HEK293 (cell line): ENCODE measurements at regions not wholly inside any gene's neighbourhood (a gene's known extent, or its start where the extent isn't known, plus 50 kb on each side); places are given as distances from the start of the nearest gene placed in this dataset.

Experiments
- CTCF ChIA-PET: fragments of 350-600 bp; formaldehyde crosslinking; extraction: SDS; loops from one replicate; lab custom pipeline; 2021; ENCODE audit warnings: antibody characterized with exemption; lab: Yijun Ruan, JAX
- POLR2A ChIA-PET: fragments of 300-600 bp; formaldehyde crosslinking; extraction: SDS; loops from one replicate; lab custom pipeline; 2020; ENCODE audit warnings: antibody characterized with exemption, inconsistent platforms; lab: Yijun Ruan, JAX
- H3K27ac ChIP-seq: fragments of 200-500 bp; sonication (Bioruptor generic); 2 replicates; pipeline ENCODE4 v1.5.1; 2014; ENCODE audit warnings: low read depth, low read length, control low read depth, inconsistent platforms; ENCODE audit errors: extremely low read depth
- H3K36me3 ChIP-seq, 2 experiments: fragments of 200-500 bp in 1 of 2; sonication (Bioruptor generic) in 1 of 2; 1 replicate in 1 of 2; 2 replicates in 1 of 2; pipeline ENCODE4 v1.5.1; 2014 to 2017; ENCODE audit warnings: inconsistent platforms in 2 of 2, low read length in 2 of 2; ENCODE audit not compliant: control insufficient read depth in 2 of 2, insufficient read depth in 1 of 2
- H3K4me1 ChIP-seq: fragments of 200-500 bp; sonication (Bioruptor generic); 2 replicates; pipeline ENCODE4 v1.5.1; 2014; ENCODE audit warnings: mild to moderate bottlenecking, low read length, inconsistent platforms; ENCODE audit not compliant: control insufficient read depth, insufficient read depth
- H3K4me3 ChIP-seq: 2 replicates; pipeline ENCODE4 v1.5.1; 2011; ENCODE audit warnings: low read depth, mild to moderate bottlenecking, control low read depth, low read length, moderate library complexity
- H3K9me3 ChIP-seq: fragments of 200-500 bp; sonication (Bioruptor generic); 2 replicates; pipeline ENCODE4 v1.5.1; 2014; ENCODE audit warnings: low read depth, low read length, inconsistent platforms; ENCODE audit not compliant: control insufficient read depth, insufficient read depth
- BCL11A ChIP-seq: fragments of 450-650 bp; formaldehyde crosslinking; IDR thresholded peaks from 2 replicates; pipeline ENCODE4 v1.5.1; 2016; ENCODE audit warnings: low read depth, missing biosample characterization, missing genetic modification characterization
- IKZF3 ChIP-seq: fragments of 450-650 bp; IDR thresholded peaks from 2 replicates; pipeline ENCODE4 v1.5.0; 2018; ENCODE audit warnings: missing biosample characterization, mild to moderate bottlenecking, missing genetic modification characterization, moderate library complexity
- KLF16 ChIP-seq: fragments of 450-650 bp; formaldehyde crosslinking; IDR thresholded peaks from 2 replicates; pipeline ENCODE4 v1.5.1; 2017; ENCODE audit warnings: missing biosample characterization, missing genetic modification characterization
- MEIS1 ChIP-seq: sonication (generic); formaldehyde crosslinking; IDR thresholded peaks from 2 replicates; pipeline ENCODE4 v1.8.1; 2022; ENCODE audit warnings: missing genetic modification reagents, mild to moderate bottlenecking, borderline replicate concordance
- SALL2 ChIP-seq: fragments of 450-650 bp; formaldehyde crosslinking; IDR thresholded peaks from 2 replicates; pipeline ENCODE4 v1.5.0; 2017; ENCODE audit warnings: missing biosample characterization, mild to moderate bottlenecking, missing genetic modification characterization, borderline replicate concordance
- SCRT2 ChIP-seq: fragments of 450-650 bp; formaldehyde crosslinking; IDR thresholded peaks from 2 replicates; pipeline ENCODE4 v1.5.1; 2016; ENCODE audit warnings: missing biosample characterization, missing genetic modification characterization
- ZBTB20 ChIP-seq: fragments of 450-650 bp; formaldehyde crosslinking; IDR thresholded peaks from 2 replicates; pipeline ENCODE4 v1.5.1; 2016; ENCODE audit warnings: missing biosample characterization, missing genetic modification characterization
- ZFHX2 ChIP-seq: fragments of 450-650 bp; formaldehyde crosslinking; conservative IDR thresholded peaks from 2 replicates; pipeline ENCODE4 v1.5.1; 2016; ENCODE audit warnings: missing biosample characterization, missing genetic modification characterization
- ZNF112 ChIP-seq: fragments of 450-650 bp; formaldehyde crosslinking; IDR thresholded peaks from 2 replicates; pipeline ENCODE4 v1.5.0; 2017; ENCODE audit warnings: missing biosample characterization, missing genetic modification characterization
- ZNF133 ChIP-seq: fragments of 450-650 bp; formaldehyde crosslinking; IDR thresholded peaks from 2 replicates; pipeline ENCODE4 v1.5.1; 2016; ENCODE audit warnings: missing biosample characterization, missing genetic modification characterization
- ZNF138 ChIP-seq: fragments of 450-650 bp; formaldehyde crosslinking; IDR thresholded peaks from 2 replicates; pipeline ENCODE4 v1.5.1; 2016; ENCODE audit warnings: missing biosample characterization, missing genetic modification characterization, borderline replicate concordance
- ZNF157 ChIP-seq: fragments of 450-650 bp; formaldehyde crosslinking; IDR thresholded peaks from 2 replicates; pipeline ENCODE4 v1.5.1; 2016; ENCODE audit warnings: missing biosample characterization, missing genetic modification characterization
- ZNF19 ChIP-seq: fragments of 450-650 bp; formaldehyde crosslinking; IDR thresholded peaks from 2 replicates; pipeline ENCODE4; 2016; ENCODE audit warnings: missing biosample characterization, missing genetic modification characterization, low read depth
- ZNF350 ChIP-seq: fragments of 450-650 bp; formaldehyde crosslinking; IDR thresholded peaks from 2 replicates; pipeline ENCODE4 v1.5.0; 2017; ENCODE audit warnings: missing biosample characterization, mild to moderate bottlenecking, missing genetic modification characterization
- ZNF37A ChIP-seq: fragments of 450-650 bp; IDR thresholded peaks from 2 replicates; pipeline ENCODE4 v1.5.1; 2018; ENCODE audit warnings: missing biosample characterization, missing genetic modification characterization
- ZNF394 ChIP-seq: fragments of 450-650 bp; formaldehyde crosslinking; IDR thresholded peaks from 2 replicates; pipeline ENCODE4 v1.5.1; 2016; ENCODE audit warnings: missing biosample characterization, missing genetic modification characterization, mild to moderate bottlenecking, moderate library complexity, borderline replicate concordance
- ZNF426 ChIP-seq: fragments of 450-650 bp; formaldehyde crosslinking; IDR thresholded peaks from 2 replicates; pipeline ENCODE4 v1.5.1; 2017; ENCODE audit warnings: missing biosample characterization, missing genetic modification characterization, mild to moderate bottlenecking, inconsistent platforms, moderate library complexity
- ZNF510 ChIP-seq: fragments of 450-650 bp; formaldehyde crosslinking; IDR thresholded peaks from 2 replicates; pipeline ENCODE4 v1.5.1; 2018; ENCODE audit warnings: mild to moderate bottlenecking, missing genetic modification characterization, missing biosample characterization; ENCODE audit not compliant: insufficient replicate concordance
- ZNF529 ChIP-seq: fragments of 450-650 bp; formaldehyde crosslinking; IDR thresholded peaks from 2 replicates; pipeline ENCODE4 v1.5.1; 2017; ENCODE audit warnings: missing genetic modification characterization, missing biosample characterization; ENCODE audit not compliant: insufficient replicate concordance
- ZNF530 ChIP-seq: fragments of 450-650 bp; formaldehyde crosslinking; IDR thresholded peaks from 2 replicates; pipeline ENCODE4 v1.5.1; 2016; ENCODE audit warnings: low read depth, missing biosample characterization, missing genetic modification characterization
- ZNF585B ChIP-seq: fragments of 450-650 bp; formaldehyde crosslinking; IDR thresholded peaks from 2 replicates; pipeline ENCODE4 v1.5.1; 2016; ENCODE audit warnings: missing biosample characterization, missing genetic modification characterization
- ZNF600 ChIP-seq: fragments of 450-650 bp; formaldehyde crosslinking; IDR thresholded peaks from 2 replicates; pipeline ENCODE4 v1.5.1; 2016; ENCODE audit warnings: missing biosample characterization, missing genetic modification characterization
- ZNF621 ChIP-seq: fragments of 450-650 bp; formaldehyde crosslinking; IDR thresholded peaks from 2 replicates; pipeline ENCODE4 v1.5.1; 2017; ENCODE audit warnings: missing biosample characterization, missing genetic modification characterization
- ZNF701 ChIP-seq: fragments of 450-650 bp; formaldehyde crosslinking; IDR thresholded peaks from 2 replicates; pipeline ENCODE4 v1.5.1; 2016; ENCODE audit warnings: missing biosample characterization, missing genetic modification characterization
- ZNF776 ChIP-seq: fragments of 450-650 bp; formaldehyde crosslinking; IDR thresholded peaks from 2 replicates; pipeline ENCODE4 v1.5.0; 2017; ENCODE audit warnings: missing biosample characterization, missing genetic modification characterization, borderline replicate concordance
- ZNF843 ChIP-seq: fragments of 450-650 bp; formaldehyde crosslinking; IDR thresholded peaks from 2 replicates; pipeline ENCODE4 v1.5.1; 2016; ENCODE audit warnings: missing biosample characterization, missing genetic modification characterization
- TF ChIP-seq, protein P1 (sequence below): fragments of 450-650 bp; formaldehyde crosslinking; IDR thresholded peaks from 2 replicates; pipeline ENCODE4; 2016; ENCODE audit warnings: missing biosample characterization, missing genetic modification characterization
- TF ChIP-seq, protein P2 (sequence below): fragments of 450-650 bp; formaldehyde crosslinking; IDR thresholded peaks from 2 replicates; pipeline ENCODE4 v1.5.1; 2016; ENCODE audit warnings: missing biosample characterization, missing genetic modification characterization
- TF ChIP-seq, protein P3 (sequence below): fragments of 450-650 bp; formaldehyde crosslinking; IDR thresholded peaks from 2 replicates; pipeline ENCODE4 v1.5.1; 2016; ENCODE audit warnings: missing biosample characterization, missing genetic modification characterization

DNA sequence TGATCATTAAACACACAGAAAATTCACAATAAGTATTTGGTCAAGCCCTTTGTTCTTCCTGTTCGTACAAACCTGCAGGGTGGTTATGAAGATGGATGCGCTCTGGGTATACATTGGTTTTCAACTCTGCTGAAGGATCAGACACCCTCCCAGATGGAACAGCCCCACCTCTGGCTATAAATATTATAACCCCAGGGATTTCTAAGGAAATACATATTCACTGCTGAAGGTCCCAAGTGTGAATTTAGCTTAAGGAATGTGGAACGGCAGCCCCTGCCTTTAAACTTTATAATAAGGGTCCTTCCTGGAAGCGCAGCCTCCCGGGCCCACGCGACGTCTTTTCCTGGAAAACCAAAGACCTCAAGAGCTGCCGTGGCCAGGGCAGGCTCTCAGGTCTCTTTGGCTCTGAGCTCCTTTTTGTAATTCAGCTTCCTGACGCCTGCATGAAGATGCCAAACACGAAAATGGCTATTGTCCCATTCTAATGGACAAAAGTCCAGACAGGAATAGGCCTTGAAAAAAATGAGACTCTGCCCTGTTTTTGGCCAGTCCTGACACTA, 172.4 kb upstream of the SSTR4 start:
- H3K36me3 ChIP-seq: no peaks in the 10 kb centered on the region
- POLR2A ChIA-PET: no interaction called here
- TF ChIP-seq ZNF37A (tag by site-specific recombination): no peak
- CTCF ChIA-PET: interaction anchor here (0.6 to 1.6 kb wide), 3 partner anchors 71 to 171 kb away, joined by 3 read pairs; no protein-coding TSS in a partner anchor
- H3K9me3 ChIP-seq: no peaks in the 10 kb centered on the region
- H3K4me1 ChIP-seq: no peaks in the 10 kb centered on the region
- H3K27ac ChIP-seq: no peak overlapping the region
- no peak overlapping the region for H3K4me3 ChIP-seq

DNA sequence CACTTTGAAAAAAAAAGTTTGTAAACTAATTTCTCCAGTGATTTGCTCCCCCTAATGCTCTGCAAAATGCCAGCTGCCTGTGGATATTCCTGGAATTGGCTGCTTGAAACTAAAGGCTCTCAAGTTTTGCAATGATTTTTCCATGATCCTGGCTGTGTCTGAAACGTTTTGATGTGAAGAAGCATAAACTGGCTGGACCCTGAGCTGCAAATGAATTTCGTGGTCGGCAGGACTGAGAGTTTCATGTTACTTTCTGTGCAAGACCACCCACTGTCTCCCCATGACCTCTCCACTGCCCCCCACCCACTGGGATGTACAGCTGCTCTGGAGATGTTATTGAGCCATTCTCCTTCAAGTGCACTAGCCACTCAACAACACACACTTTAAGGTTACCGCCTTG, 171.3 kb upstream of the SSTR4 start:
- ChIA-PET CTCF (interaction anchor here (0.7 to 1.6 kb wide), 5 partner anchors 12 to 206 kb away, joined by 3 to 4 read pairs (median 3); no protein-coding TSS in a partner anchor), POLR2A (no interaction called here)
- H3K9me3 ChIP-seq: no peaks in the 10 kb centered on the region
- no peak overlapping the region for H3K27ac ChIP-seq
- no peaks in the 10 kb centered on the region for H3K4me1 ChIP-seq
- no peak overlapping the region for H3K4me3 ChIP-seq
- TF ChIP-seq ZNF350: no peak
- no peak for TF ChIP-seq ZNF157 (tag by site-specific recombination)
- no peak for TF ChIP-seq ZNF530
- TF ChIP-seq, protein P1, sequence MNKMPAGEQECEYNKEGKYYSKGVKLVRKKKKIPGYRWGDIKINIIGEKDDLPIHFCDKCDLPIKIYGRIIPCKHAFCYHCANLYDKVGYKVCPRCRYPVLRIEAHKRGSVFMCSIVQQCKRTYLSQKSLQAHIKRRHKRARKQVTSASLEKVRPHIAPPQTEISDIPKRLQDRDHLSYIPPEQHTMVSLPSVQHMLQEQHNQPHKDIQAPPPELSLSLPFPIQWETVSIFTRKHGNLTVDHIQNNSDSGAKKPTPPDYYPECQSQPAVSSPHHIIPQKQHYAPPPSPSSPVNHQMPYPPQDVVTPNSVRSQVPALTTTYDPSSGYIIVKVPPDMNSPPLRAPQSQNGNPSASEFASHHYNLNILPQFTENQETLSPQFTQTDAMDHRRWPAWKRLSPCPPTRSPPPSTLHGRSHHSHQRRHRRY: no peak
- no peak for TF ChIP-seq ZNF394 (tag by site-specific recombination)
- TF ChIP-seq ZNF510 (tag by site-specific recombination): no peak
- TF ChIP-seq ZNF701: no peak
- no peak for TF ChIP-seq ZNF138 (tag by site-specific recombination)
- no peak for TF ChIP-seq SALL2 (tag by site-specific recombination)
- no peak for TF ChIP-seq ZNF621 (tag by site-specific recombination)
- TF ChIP-seq, protein P2, sequence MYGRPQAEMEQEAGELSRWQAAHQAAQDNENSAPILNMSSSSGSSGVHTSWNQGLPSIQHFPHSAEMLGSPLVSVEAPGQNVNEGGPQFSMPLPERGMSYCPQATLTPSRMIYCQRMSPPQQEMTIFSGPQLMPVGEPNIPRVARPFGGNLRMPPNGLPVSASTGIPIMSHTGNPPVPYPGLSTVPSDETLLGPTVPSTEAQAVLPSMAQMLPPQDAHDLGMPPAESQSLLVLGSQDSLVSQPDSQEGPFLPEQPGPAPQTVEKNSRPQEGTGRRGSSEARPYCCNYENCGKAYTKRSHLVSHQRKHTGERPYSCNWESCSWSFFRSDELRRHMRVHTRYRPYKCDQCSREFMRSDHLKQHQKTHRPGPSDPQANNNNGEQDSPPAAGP (tag by site-specific recombination): no peak
- no peak for TF ChIP-seq ZNF426 (tag by site-specific recombination)
- TF ChIP-seq ZBTB20 (tag by site-specific recombination): no peak
- no peak for TF ChIP-seq IKZF3
- TF ChIP-seq ZNF529 (tag by site-specific recombination): no peak
- no peaks in the 10 kb centered on the region for H3K36me3 ChIP-seq

DNA sequence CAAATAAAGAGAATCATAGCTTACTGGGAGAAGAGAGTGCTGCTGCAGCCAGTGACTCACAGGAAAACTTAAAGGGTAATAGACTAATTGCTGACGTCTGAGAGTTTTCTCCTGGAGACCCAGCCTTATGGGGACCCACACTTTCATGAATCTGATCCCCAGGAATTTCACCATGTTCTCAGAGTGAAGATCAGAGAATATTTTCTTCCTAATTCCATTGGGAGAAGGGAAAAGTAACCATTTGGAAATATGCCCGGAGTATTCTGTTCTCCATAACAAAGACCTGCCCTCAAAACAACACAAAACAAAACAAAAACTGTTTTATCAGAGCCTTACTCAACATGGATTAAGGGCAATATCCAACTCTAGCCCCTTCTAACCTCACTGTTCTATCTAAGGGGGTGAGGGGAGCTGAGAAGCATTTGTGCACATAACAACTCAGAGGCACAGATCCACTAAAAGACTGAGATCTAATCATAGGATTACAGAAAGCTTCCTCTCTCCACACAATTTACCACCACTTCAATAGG, 168.2 kb upstream of the SSTR4 start:
- no peaks in the 10 kb centered on the region for H3K4me1 ChIP-seq
- ChIA-PET POLR2A (no interaction called here), CTCF (no interaction called here)
- no peak for TF ChIP-seq ZNF133 (tag by site-specific recombination)
- no peak for TF ChIP-seq BCL11A
- TF ChIP-seq ZNF585B (tag by site-specific recombination): no peak
- no peak for TF ChIP-seq ZFHX2 (tag by site-specific recombination)
- TF ChIP-seq ZNF843 (tag by site-specific recombination): no peak
- no peak for TF ChIP-seq MEIS1 (CRISPR knock-in tag)
- no peak for TF ChIP-seq KLF16 (tag by site-specific recombination)
- TF ChIP-seq ZNF19 (tag by site-specific recombination): no peak
- TF ChIP-seq ZNF112 (tag by site-specific recombination): no peak
- no peak for TF ChIP-seq ZNF776 (tag by site-specific recombination)
- TF ChIP-seq, protein P3, sequence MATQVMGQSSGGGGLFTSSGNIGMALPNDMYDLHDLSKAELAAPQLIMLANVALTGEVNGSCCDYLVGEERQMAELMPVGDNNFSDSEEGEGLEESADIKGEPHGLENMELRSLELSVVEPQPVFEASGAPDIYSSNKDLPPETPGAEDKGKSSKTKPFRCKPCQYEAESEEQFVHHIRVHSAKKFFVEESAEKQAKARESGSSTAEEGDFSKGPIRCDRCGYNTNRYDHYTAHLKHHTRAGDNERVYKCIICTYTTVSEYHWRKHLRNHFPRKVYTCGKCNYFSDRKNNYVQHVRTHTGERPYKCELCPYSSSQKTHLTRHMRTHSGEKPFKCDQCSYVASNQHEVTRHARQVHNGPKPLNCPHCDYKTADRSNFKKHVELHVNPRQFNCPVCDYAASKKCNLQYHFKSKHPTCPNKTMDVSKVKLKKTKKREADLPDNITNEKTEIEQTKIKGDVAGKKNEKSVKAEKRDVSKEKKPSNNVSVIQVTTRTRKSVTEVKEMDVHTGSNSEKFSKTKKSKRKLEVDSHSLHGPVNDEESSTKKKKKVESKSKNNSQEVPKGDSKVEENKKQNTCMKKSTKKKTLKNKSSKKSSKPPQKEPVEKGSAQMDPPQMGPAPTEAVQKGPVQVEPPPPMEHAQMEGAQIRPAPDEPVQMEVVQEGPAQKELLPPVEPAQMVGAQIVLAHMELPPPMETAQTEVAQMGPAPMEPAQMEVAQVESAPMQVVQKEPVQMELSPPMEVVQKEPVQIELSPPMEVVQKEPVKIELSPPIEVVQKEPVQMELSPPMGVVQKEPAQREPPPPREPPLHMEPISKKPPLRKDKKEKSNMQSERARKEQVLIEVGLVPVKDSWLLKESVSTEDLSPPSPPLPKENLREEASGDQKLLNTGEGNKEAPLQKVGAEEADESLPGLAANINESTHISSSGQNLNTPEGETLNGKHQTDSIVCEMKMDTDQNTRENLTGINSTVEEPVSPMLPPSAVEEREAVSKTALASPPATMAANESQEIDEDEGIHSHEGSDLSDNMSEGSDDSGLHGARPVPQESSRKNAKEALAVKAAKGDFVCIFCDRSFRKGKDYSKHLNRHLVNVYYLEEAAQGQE (tag by site-specific recombination): no peak
- TF ChIP-seq ZNF600 (tag by site-specific recombination): no peak
- TF ChIP-seq SCRT2 (tag by site-specific recombination): no peak

More for the DNA sequence above, 168.2 kb upstream of the SSTR4 start:
- H3K9me3 ChIP-seq: no peaks in the 10 kb centered on the region
- H3K27ac ChIP-seq: no peak overlapping the region
- no peaks in the 10 kb centered on the region for H3K36me3 ChIP-seq
- H3K4me3 ChIP-seq: no peak overlapping the region
